Neural cell (in vitro differentiated cells): ENCODE measurements at regions not wholly inside any gene's neighbourhood (a gene's known extent, or its start where the extent isn't known, plus 50 kb on each side); places are given as distances from the start of the nearest gene placed in this dataset.
"Not testable (repeated sequence)": the region's sequence is repeated elsewhere in the genome, so short reads cannot be mapped to it uniquely, and the experiment has no call there.

Experiments used
- MXI1 ChIP-seq: fragments of 450-650 bp; conservative IDR thresholded peaks from 2 replicates; pipeline ENCODE4 v1.6.1; 2014; ENCODE audit warnings: antibody characterized with exemption, mild to moderate bottlenecking; ENCODE audit not compliant: poor library complexity, severe bottlenecking
- RAD21 ChIP-seq: fragments of 450-650 bp; conservative IDR thresholded peaks from 2 replicates; pipeline ENCODE4 v1.6.1; 2014; ENCODE audit warnings: antibody characterized with exemption, mild to moderate bottlenecking, moderate library complexity
- TAF1 ChIP-seq: IDR thresholded peaks from 2 replicates; pipeline ENCODE4 v1.6.1; 2012; ENCODE audit warnings: low read depth
- TF ChIP-seq, protein P1 (sequence below): fragments of 450-650 bp; IDR thresholded peaks from 2 replicates; pipeline ENCODE4 v1.5.1; 2014; ENCODE audit warnings: antibody characterized with exemption, mild to moderate bottlenecking, moderate library complexity; ENCODE audit not compliant: poor library complexity, severe bottlenecking
- TF ChIP-seq, protein P2 (sequence below): IDR thresholded peaks from 2 replicates; pipeline ENCODE4 v1.6.1; 2012; ENCODE audit warnings: borderline replicate concordance

DNA sequence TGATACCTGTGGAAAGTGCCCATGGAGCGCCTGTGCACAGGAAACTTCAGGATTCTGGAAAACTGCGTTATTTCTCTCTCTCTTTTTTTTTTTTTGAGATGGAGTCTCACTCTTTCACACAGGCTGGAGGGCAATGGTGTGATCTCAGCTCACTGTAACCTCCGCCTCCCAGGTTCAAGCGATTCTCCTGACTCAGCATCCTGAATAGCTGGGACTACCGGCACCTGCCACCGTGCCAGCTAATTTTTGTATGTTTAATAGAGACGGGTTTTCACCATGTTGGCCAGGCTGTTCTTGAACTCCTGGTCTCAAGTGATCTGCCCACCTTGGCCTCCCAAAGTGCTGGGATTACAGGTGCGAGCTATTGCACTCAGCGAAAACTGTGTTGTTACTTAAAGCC is 68.9 kb upstream of the PODXL start:
- TF ChIP-seq, protein P1, sequence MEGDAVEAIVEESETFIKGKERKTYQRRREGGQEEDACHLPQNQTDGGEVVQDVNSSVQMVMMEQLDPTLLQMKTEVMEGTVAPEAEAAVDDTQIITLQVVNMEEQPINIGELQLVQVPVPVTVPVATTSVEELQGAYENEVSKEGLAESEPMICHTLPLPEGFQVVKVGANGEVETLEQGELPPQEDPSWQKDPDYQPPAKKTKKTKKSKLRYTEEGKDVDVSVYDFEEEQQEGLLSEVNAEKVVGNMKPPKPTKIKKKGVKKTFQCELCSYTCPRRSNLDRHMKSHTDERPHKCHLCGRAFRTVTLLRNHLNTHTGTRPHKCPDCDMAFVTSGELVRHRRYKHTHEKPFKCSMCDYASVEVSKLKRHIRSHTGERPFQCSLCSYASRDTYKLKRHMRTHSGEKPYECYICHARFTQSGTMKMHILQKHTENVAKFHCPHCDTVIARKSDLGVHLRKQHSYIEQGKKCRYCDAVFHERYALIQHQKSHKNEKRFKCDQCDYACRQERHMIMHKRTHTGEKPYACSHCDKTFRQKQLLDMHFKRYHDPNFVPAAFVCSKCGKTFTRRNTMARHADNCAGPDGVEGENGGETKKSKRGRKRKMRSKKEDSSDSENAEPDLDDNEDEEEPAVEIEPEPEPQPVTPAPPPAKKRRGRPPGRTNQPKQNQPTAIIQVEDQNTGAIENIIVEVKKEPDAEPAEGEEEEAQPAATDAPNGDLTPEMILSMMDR = not testable (repeated sequence)
- not testable (repeated sequence) for TF ChIP-seq RAD21, TAF1, MXI1
- TF ChIP-seq, protein P2, sequence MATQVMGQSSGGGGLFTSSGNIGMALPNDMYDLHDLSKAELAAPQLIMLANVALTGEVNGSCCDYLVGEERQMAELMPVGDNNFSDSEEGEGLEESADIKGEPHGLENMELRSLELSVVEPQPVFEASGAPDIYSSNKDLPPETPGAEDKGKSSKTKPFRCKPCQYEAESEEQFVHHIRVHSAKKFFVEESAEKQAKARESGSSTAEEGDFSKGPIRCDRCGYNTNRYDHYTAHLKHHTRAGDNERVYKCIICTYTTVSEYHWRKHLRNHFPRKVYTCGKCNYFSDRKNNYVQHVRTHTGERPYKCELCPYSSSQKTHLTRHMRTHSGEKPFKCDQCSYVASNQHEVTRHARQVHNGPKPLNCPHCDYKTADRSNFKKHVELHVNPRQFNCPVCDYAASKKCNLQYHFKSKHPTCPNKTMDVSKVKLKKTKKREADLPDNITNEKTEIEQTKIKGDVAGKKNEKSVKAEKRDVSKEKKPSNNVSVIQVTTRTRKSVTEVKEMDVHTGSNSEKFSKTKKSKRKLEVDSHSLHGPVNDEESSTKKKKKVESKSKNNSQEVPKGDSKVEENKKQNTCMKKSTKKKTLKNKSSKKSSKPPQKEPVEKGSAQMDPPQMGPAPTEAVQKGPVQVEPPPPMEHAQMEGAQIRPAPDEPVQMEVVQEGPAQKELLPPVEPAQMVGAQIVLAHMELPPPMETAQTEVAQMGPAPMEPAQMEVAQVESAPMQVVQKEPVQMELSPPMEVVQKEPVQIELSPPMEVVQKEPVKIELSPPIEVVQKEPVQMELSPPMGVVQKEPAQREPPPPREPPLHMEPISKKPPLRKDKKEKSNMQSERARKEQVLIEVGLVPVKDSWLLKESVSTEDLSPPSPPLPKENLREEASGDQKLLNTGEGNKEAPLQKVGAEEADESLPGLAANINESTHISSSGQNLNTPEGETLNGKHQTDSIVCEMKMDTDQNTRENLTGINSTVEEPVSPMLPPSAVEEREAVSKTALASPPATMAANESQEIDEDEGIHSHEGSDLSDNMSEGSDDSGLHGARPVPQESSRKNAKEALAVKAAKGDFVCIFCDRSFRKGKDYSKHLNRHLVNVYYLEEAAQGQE = not testable (repeated sequence)
